GM20431 (cell line): ENCODE measurements at regions not wholly inside any gene's neighbourhood (a gene's known extent, or its start where the extent isn't known, plus 50 kb on each side); places are given as distances from the start of the nearest gene placed in this dataset.

Experiments used
- in situ Hi-C: fragments of 300-500 bp; cut with MseI, MboI; formaldehyde crosslinking; loops from one replicate; pipeline ENCODE4 v1.15.0; 2020; ENCODE audit warnings: low sequenced_read_pairs; ENCODE audit not compliant: unreplicated experiment

DNA sequence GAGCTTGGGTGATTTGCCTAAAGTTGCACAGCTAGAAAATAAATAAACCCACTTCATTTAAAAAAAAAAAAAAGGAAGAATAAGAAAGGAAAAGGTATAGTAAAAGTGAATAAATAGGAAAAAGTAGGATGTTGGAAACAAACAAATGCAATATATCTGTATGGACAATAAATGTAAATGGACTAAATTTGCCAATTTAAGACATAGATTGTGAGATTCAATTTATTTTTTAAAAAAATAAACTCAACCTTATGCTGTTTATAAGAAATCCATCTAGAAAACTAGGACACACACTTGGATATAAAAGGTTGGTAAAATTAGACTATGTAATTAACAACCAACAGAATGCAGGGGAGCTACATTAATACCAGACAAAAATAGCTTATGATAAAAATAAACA is 300.0 kb downstream of the AJAP1 start:
- in situ Hi-C loops: no loop called here

- in situ Hi-C loops: no loop called here
Observed at GRCh38 chr1:4951601-4952000, 297.2 kb downstream of the AJAP1 start.

DNA sequence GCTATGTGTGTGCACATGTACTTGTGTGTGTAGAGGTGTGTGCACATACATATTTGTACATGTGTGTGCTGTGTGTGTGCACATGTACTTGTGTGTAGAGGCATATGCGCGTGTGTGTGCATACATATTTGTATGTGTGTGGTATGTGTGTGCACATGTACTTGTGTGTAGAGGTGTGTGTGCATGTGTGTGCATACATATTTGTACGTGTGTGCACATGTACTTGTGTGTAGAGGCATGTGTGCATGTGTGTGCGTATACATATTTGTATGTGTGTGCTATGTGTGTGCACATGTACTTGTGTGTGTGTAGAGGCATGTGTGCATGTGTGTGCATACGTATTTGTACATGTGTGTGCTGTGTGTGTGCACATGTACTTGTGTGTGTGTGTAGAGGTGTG is 291.9 kb downstream of the AJAP1 start:
- in situ Hi-C loops: no loop called here

- in situ Hi-C loops: no loop called here
Observed at GRCh38 chr1:4944911-4945310, 290.5 kb downstream of the AJAP1 start.

GRCh38 chr1:4944072-4944471 is 289.7 kb downstream of the AJAP1 start:
- in situ Hi-C loops: no loop called here

GRCh38 chr1:4939266-4939665 is 284.9 kb downstream of the AJAP1 start:
- in situ Hi-C loops: no loop called here

DNA sequence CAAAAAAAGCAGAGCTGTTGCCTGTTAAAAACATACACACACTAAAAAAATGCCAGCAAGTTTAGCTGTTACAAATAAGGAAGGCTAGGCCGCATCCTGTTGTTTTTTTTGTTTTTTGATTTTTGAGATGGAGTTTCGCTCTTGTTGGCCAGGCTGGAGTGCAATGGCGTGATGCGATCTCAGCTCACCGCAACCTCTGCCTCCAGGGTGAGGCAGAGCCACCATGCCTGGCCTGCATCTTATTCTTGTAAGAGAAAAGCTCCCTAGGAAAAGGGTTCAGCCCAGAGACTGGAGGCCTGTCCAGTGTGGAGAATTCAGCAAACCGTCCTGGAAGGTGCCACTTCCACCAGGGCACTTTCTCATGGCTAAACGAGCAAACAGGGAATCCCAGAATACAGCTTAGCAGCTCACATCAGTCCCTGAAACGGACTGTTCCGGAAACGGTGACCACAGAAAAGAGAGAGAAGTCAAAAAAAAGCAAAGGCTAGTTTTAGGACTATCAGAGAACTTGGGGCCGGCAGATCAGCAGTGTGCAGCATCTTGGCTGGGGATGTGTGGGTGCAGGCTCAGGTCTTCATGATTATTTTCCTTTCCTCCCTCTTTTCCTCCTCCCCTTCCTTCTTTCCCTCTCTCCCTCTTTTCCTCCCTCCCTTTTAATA is 283.6 kb downstream of the AJAP1 start:
- in situ Hi-C loops: no loop called here

GRCh38 chr1:4935807-4936206 is 281.4 kb downstream of the AJAP1 start:
- in situ Hi-C loops: no loop called here

- in situ Hi-C loops: no loop called here
Observed at GRCh38 chr1:4933232-4933631, 278.8 kb downstream of the AJAP1 start.

GRCh38 chr1:4932311-4933030 is 278.1 kb downstream of the AJAP1 start:
- in situ Hi-C loops: no loop called here

DNA sequence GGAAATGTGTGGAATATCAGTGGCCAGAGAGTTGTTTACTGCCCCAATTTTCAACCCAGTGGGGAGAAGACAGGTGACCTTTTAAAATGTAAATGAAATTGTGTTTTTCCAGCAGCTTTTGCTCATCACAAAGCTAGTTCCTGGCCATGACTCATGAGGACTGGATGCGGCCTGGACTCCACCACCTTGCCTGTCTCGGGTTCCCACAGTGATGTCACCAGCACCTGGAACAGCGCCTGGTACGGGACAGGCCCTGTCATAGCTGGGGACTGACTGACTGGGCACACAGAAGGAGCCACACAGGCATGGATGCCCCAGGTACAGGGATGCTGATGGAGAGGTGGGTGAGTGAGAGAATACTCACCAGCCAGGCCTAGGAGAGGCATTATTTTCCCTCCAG is 277.1 kb downstream of the AJAP1 start:
- in situ Hi-C loops: no loop called here

- in situ Hi-C loops: no loop called here
Observed at GRCh38 chr1:4928186-4928585, 273.8 kb downstream of the AJAP1 start.

GRCh38 chr1:4924356-4924755 is 269.9 kb downstream of the AJAP1 start:
- in situ Hi-C loops: no loop called here

DNA sequence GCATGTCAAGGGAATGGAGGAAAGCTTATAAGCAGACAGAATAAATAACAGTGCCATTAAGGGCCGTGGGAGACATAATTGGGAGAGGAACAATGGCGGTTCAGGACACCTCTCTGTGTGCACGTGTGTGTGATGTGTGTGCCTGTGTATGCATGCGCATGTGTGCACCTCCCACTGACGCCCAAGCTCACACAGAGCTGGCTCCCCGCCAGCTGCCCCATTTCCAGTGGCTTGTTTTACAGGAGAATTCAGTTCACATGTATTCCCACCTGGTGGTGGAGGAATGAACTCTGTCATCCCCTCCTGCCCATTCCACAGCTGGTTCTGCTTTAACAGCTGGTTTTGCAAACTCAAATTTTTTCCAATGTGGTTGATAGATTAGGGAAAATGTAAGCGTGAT is 262.2 kb downstream of the AJAP1 start:
- in situ Hi-C loops: no loop called here

- in situ Hi-C loops: no loop called here
Observed at GRCh38 chr1:4915154-4915553, 260.7 kb downstream of the AJAP1 start.

DNA sequence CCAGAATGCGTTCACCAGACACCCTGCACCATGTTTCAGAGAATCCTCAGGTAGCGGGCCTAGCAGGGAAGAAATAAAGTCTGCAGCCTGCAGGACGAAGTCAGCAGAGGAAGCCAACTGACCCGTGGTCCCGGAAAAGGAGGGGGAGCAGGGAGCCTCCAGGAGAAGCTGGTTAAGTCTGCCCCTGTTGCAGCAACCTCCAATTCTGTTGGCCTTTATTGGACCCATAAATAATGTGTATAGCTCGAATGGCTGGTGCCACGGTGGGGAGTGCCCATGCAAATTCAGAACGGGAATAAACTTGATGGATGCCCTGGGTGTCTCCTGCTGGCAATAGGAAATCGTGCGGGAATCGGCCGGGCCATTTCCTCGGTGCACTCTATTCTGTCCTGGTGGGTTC is 254.1 kb downstream of the AJAP1 start:
- in situ Hi-C loops: no loop called here

DNA sequence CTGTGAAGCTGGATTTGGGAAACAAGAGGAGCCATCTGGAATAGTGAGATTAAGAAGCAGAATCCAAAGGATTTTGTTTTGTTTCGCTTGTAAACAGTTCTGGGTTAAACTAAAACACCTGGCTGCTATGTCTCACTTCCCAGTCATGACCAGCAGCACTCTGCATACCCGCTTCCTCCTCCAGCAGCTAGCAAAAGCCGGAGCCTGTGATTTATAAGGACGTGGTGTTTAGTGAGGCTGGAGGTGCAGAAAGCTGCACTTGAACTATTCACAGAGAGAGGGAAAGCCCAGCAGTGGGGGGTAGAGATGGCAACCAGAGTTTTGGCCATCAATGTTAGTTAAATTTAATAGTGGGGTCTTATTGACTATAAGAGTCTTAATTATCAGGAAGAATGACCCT is 240.2 kb downstream of the AJAP1 start:
- in situ Hi-C loops: no loop called here

DNA sequence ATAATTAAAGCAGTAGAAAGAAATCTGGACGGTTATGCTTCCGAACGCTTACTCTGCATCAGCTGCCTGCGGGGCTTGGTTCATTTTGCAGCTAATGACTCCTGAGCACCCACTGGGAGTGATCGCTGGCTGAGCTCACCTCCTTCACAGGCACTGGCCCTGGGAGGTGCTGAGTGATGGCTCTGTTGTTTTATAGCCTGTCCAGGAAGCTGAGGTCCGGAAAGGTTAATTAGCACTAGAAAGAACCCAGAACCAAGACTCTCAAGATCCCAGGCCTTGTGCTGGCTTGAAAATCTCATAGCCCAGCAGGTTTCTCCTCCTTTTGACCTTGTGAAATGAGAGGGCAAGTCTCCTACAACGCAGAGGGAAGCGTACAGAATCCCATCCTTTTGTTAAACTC is 226.2 kb downstream of the AJAP1 start:
- in situ Hi-C loops: no loop called here

GRCh38 chr1:4877426-4877825 is 223.0 kb downstream of the AJAP1 start:
- in situ Hi-C loops: no loop called here

GRCh38 chr1:4871373-4871772 is 217.0 kb downstream of the AJAP1 start:
- in situ Hi-C loops: no loop called here

- in situ Hi-C loops: no loop called here
Observed at GRCh38 chr1:4868521-4868920, 214.1 kb downstream of the AJAP1 start.

DNA sequence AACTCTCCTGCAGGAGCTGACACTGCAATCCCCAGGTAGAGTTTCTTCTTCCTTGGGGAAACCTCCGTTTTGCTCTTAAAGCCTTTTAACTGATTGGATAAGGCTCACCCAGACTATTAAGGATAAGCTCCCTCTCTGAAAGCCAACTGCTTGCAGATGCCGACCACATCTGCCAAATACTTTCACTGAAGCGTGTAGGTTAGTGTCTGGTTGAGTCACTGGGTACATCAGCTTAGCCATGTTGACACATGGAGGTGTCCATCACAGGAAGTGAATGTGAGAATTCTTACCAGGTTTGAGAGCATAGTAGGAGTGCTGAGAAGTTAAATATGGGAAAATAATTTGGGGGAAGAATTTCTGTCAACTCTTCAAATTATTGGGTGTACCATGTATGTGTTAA is 202.0 kb downstream of the AJAP1 start:
- in situ Hi-C loops: no loop called here
